ENCODE measurements at regions not wholly inside any gene's neighbourhood (a gene's known extent, or its start where the extent isn't known, plus 50 kb on each side); places are given as distances from the start of the nearest gene placed in this dataset.
A peak's percentile ranks its signal among the peaks of the same experiment; 100 is the strongest.

DNA sequence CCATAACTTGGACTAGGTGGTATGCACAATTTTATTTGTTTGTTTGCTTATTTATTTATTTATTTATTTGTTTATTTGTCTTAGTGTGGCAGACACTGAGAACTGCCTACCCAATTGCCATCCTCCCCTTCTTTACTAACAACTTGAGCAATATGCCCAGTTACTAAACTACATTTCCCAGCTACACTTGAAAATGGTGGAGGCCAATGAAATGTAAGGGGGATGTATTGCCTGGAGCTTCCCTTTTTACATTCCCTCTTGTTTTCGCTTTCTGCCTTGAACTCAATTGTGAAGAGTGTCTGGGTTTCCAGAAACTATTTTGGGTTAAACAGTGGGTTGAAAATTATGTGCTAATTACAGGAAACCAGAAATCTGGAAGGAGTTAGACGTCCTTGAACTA is 152.7 kb upstream of the FKBP1C start:
- TF ChIP-seq SREBF2 (IDR thresholded peaks at IDR 0.05) (no peak), TFCP2L1 (CRISPR knock-in tag; IDR thresholded peaks at IDR 0.05) (no peak), KDM1A (IDR thresholded peaks at IDR 0.05; ENCODE audit: low read depth) (no peak), HDAC2 (IDR thresholded peaks at IDR 0.05) (no peak), MAFK (IDR thresholded peaks at IDR 0.05; ENCODE audit: partially characterized antibody) (no peak), FOXS1 (CRISPR knock-in tag; IDR thresholded peaks at IDR 0.05) (no peak), CEBPB (IDR thresholded peaks at IDR 0.05) (no peak), ZSCAN20 (CRISPR knock-in tag; IDR thresholded peaks at IDR 0.05) (no peak), HOXB13 (CRISPR knock-in tag; IDR thresholded peaks at IDR 0.05; ENCODE audit: low read depth) (no peak), CBX2 (IDR thresholded peaks at IDR 0.05; ENCODE audit: borderline replicate concordance, low read depth) (no peak), TP53 (CRISPR knock-in tag; IDR thresholded peaks at IDR 0.05) (no peak), EHMT2 (IDR thresholded peaks at IDR 0.05; ENCODE audit: low read depth) (no peak)
- TF ChIP-seq, protein P1, sequence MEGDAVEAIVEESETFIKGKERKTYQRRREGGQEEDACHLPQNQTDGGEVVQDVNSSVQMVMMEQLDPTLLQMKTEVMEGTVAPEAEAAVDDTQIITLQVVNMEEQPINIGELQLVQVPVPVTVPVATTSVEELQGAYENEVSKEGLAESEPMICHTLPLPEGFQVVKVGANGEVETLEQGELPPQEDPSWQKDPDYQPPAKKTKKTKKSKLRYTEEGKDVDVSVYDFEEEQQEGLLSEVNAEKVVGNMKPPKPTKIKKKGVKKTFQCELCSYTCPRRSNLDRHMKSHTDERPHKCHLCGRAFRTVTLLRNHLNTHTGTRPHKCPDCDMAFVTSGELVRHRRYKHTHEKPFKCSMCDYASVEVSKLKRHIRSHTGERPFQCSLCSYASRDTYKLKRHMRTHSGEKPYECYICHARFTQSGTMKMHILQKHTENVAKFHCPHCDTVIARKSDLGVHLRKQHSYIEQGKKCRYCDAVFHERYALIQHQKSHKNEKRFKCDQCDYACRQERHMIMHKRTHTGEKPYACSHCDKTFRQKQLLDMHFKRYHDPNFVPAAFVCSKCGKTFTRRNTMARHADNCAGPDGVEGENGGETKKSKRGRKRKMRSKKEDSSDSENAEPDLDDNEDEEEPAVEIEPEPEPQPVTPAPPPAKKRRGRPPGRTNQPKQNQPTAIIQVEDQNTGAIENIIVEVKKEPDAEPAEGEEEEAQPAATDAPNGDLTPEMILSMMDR (IDR thresholded peaks at IDR 0.05), result no peak
- H3K9me3 ChIP-seq, result no peaks in the 10 kb centered on the region
- H3K4me1 ChIP-seq, result no peaks in the 10 kb centered on the region
- ChIA-PET POLR2A (no interaction called here), CTCF (interaction anchor here (1.2 kb wide), 1 partner anchor 24 kb away, joined by 3 read pairs; no protein-coding TSS in a partner anchor)
- ATAC-seq (no peak), FAIRE-seq (no peak), DNase-seq (ENCODE audit: low read depth in 1 of 2, low spot score in 1 of 2) (peak in 1 of 2 experiments; percentile 1)
- H3K4me3 ChIP-seq, result no peak overlapping the region
- WGBS (ENCODE audit: missing lambda C conversion rate), result 3% methylated on average over 2 of the region's 2 CpGs
- H3K27ac ChIP-seq, result no peak overlapping the region
- no peak overlapping the region for H3K4me2 ChIP-seq

DNA sequence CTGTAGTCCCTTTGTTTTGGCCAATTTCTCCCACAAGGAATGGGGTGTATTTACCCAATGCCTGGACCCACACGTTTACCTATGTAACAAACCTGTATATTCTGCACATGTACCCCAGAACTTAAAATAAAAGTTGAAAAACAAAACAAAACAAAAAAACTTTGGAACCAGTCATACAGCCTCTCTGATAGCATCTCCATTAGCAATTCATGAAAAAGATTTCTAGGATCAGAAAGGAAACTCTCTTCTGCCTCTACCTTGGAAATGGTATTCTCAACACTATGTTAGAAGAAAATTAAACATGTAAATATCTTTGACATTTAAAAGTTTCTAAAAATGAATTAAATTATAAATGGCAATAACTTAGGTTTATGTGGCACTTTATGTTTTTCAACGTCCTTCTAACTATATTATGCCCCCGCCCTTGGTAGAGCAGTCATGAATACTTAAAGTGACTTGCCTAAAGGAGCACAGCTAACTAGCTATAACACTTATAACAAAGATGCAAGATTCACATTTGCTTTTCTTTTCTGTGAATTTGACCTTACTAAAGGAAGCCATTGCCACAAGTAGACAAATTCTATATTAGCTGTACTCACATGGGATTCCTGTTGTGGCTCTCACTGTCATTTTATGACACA is 147.5 kb upstream of the FKBP1C start:
- TF ChIP-seq MAZ (IDR thresholded peaks at IDR 0.05; ENCODE audit: borderline replicate concordance, low read depth, low read length) (no peak), BHLHE40 (IDR thresholded peaks at IDR 0.05; ENCODE audit: low read depth, low read length) (no peak), KDM1A (IDR thresholded peaks at IDR 0.05; ENCODE audit: low read depth) (no peak), SREBF2 (IDR thresholded peaks at IDR 0.05) (no peak), HOXA7 (CRISPR knock-in tag; IDR thresholded peaks at IDR 0.05) (no peak), MYC (IDR thresholded peaks at IDR 0.05; ENCODE audit: borderline replicate concordance, low read length) (no peak), FOXS1 (CRISPR knock-in tag; IDR thresholded peaks at IDR 0.05) (no peak), RAD21 (conservative IDR thresholded peaks at IDR 0.05 in 1 of 2, IDR thresholded peaks at IDR 0.05 in 1 of 2) (no peak), KDM5A (IDR thresholded peaks at IDR 0.05) (no peak), ESRRA (IDR thresholded peaks at IDR 0.05; ENCODE audit: borderline replicate concordance, low read length) (no peak), SMC3 (IDR thresholded peaks at IDR 0.05) (no peak), RARB (CRISPR knock-in tag; IDR thresholded peaks at IDR 0.05) (no peak), ZSCAN20 (CRISPR knock-in tag; IDR thresholded peaks at IDR 0.05) (no peak)
- TF ChIP-seq, protein P2, sequence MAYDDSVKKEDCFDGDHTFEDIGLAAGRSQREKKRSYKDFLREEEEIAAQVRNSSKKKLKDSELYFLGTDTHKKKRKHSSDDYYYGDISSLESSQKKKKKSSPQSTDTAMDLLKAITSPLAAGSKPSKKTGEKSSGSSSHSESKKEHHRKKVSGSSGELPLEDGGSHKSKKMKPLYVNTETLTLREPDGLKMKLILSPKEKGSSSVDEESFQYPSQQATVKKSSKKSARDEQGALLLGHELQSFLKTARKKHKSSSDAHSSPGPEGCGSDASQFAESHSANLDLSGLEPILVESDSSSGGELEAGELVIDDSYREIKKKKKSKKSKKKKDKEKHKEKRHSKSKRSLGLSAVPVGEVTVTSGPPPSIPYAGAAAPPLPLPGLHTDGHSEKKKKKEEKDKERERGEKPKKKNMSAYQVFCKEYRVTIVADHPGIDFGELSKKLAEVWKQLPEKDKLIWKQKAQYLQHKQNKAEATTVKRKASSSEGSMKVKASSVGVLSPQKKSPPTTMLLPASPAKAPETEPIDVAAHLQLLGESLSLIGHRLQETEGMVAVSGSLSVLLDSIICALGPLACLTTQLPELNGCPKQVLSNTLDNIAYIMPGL (CRISPR knock-in tag; IDR thresholded peaks at IDR 0.05; ENCODE audit: borderline replicate concordance), result no peak
- TF ChIP-seq, protein P3, sequence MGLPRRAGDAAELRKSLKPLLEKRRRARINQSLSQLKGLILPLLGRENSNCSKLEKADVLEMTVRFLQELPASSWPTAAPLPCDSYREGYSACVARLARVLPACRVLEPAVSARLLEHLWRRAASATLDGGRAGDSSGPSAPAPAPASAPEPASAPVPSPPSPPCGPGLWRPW (IDR thresholded peaks at IDR 0.05), result no peak
- TF ChIP-seq, protein P4, sequence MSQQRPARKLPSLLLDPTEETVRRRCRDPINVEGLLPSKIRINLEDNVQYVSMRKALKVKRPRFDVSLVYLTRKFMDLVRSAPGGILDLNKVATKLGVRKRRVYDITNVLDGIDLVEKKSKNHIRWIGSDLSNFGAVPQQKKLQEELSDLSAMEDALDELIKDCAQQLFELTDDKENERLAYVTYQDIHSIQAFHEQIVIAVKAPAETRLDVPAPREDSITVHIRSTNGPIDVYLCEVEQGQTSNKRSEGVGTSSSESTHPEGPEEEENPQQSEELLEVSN (IDR thresholded peaks at IDR 0.05; ENCODE audit: borderline replicate concordance, low read depth), result no peak
- TF ChIP-seq, protein P5, sequence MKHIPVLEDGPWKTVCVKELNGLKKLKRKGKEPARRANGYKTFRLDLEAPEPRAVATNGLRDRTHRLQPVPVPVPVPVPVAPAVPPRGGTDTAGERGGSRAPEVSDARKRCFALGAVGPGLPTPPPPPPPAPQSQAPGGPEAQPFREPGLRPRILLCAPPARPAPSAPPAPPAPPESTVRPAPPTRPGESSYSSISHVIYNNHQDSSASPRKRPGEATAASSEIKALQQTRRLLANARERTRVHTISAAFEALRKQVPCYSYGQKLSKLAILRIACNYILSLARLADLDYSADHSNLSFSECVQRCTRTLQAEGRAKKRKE (CRISPR knock-in tag; IDR thresholded peaks at IDR 0.05; ENCODE audit: low read depth), result no peak
- H3K4me1 ChIP-seq, result no peaks in the 10 kb centered on the region
- FAIRE-seq (no peak), DNase-seq (ENCODE audit: low read depth in 1 of 2, low spot score in 1 of 2) (no peak), ATAC-seq (no peak)
- no peak overlapping the region for H3K4me2 ChIP-seq
- no peak overlapping the region for H3K27ac ChIP-seq
- H3K9me3 ChIP-seq, result no peaks in the 10 kb centered on the region
- ChIA-PET POLR2A (no interaction called here), CTCF (no interaction called here)
- no peak overlapping the region for H3K4me3 ChIP-seq
- 10% methylated on average over 3 of the region's 3 CpGs for WGBS (ENCODE audit: missing lambda C conversion rate)

All from A549 (cell line).